H9 (cell line): ENCODE measurements at regions not wholly inside any gene's neighbourhood (a gene's known extent, or its start where the extent isn't known, plus 50 kb on each side); places are given as distances from the start of the nearest gene placed in this dataset.

Experiments
- DNase-seq: peaks from one replicate; pipeline ENCODE4 v3.0.0-alpha.2; 2017
- H2AFZ ChIP-seq: one replicate; pipeline ENCODE4 v1.6.1; 2013; ENCODE audit warnings: mild to moderate bottlenecking, low read length, control low read depth, moderate library complexity
- H2AK5ac ChIP-seq: 2 replicates; pipeline ENCODE4 v1.6.1; 2013; ENCODE audit warnings: low read length, control low read depth, mixed read lengths; ENCODE audit not compliant: insufficient read length
- H2BK120ac ChIP-seq: one replicate; pipeline ENCODE4 v1.6.1; 2013; ENCODE audit warnings: low read depth, mild to moderate bottlenecking, low read length, control low read depth, inconsistent platforms; ENCODE audit not compliant: poor library complexity, severe bottlenecking
- H2BK12ac ChIP-seq: 2 replicates; pipeline ENCODE4 v1.6.1; 2013; ENCODE audit warnings: low read length, control low read depth, mixed read lengths, low read depth; ENCODE audit not compliant: insufficient read length
- H2BK15ac ChIP-seq: 2 replicates; pipeline ENCODE4 v1.6.1; 2013; ENCODE audit warnings: low read depth, low read length, control low read depth
- H2BK20ac ChIP-seq: one replicate; pipeline ENCODE4 v1.6.1; 2013; ENCODE audit warnings: low read depth, mild to moderate bottlenecking, low read length, control low read depth, inconsistent platforms; ENCODE audit not compliant: poor library complexity, severe bottlenecking
- H2BK5ac ChIP-seq: 2 replicates; pipeline ENCODE4 v1.6.1; 2013; ENCODE audit warnings: low read length, control low read depth, mixed read lengths; ENCODE audit not compliant: insufficient read length
- H3K14ac ChIP-seq: 2 replicates; pipeline ENCODE4 v1.6.1; 2013; ENCODE audit warnings: low read length, control low read depth; ENCODE audit not compliant: insufficient read depth
- H3K18ac ChIP-seq: 2 replicates; pipeline ENCODE4 v1.6.1; 2013; ENCODE audit warnings: low read depth, mild to moderate bottlenecking, mixed read lengths, low read length, control low read depth; ENCODE audit not compliant: insufficient read length
- H3K23ac ChIP-seq: 2 replicates; pipeline ENCODE4 v1.6.1; 2013; ENCODE audit warnings: low read length, control low read depth, mixed read lengths, low read depth; ENCODE audit not compliant: insufficient read length
- H3K23me2 ChIP-seq: 2 replicates; pipeline ENCODE4 v1.6.1; 2013; ENCODE audit warnings: low read depth, mild to moderate bottlenecking, mixed read lengths, low read length, control low read depth; ENCODE audit not compliant: insufficient read length, poor library complexity, severe bottlenecking
- H3K27ac ChIP-seq: 2 replicates; pipeline ENCODE4 v1.5.1; 2013; ENCODE audit warnings: low read length, control low read depth, mixed read lengths, low read depth; ENCODE audit not compliant: insufficient read length
- H3K27me3 ChIP-seq: 2 replicates; pipeline ENCODE4 v1.6.1; 2013; ENCODE audit warnings: low read length, control low read depth, inconsistent platforms; ENCODE audit not compliant: insufficient read depth
- H3K4ac ChIP-seq: 2 replicates; pipeline ENCODE4 v1.6.1; 2013; ENCODE audit warnings: low read depth, mild to moderate bottlenecking, control low read depth, inconsistent platforms, low read length, moderate library complexity
- H3K4me1 ChIP-seq: 2 replicates; pipeline ENCODE4 v1.6.1; 2013; ENCODE audit warnings: low read length, control low read depth, inconsistent platforms; ENCODE audit not compliant: insufficient read depth
- H3K4me2 ChIP-seq: 2 replicates; pipeline ENCODE4 v1.6.1; 2013; ENCODE audit warnings: low read length, control low read depth, mixed read lengths; ENCODE audit not compliant: insufficient read length, insufficient read depth
- H3K56ac ChIP-seq: 2 replicates; pipeline ENCODE4 v1.6.1; 2013; ENCODE audit warnings: low read depth, mild to moderate bottlenecking, mixed read lengths, low read length, control low read depth; ENCODE audit not compliant: insufficient read length
- H3K79me1 ChIP-seq: 2 replicates; pipeline ENCODE4 v1.6.1; 2013; ENCODE audit warnings: low read depth, mild to moderate bottlenecking, moderate library complexity, low read length, control low read depth, inconsistent platforms; ENCODE audit not compliant: insufficient read depth, poor library complexity, severe bottlenecking
- H3K79me2 ChIP-seq: 2 replicates; pipeline ENCODE4 v1.6.1; 2013; ENCODE audit warnings: low read length, control low read depth, inconsistent platforms; ENCODE audit not compliant: insufficient read depth
- H3K9ac ChIP-seq: 2 replicates; pipeline ENCODE4 v1.6.1; 2013; ENCODE audit warnings: low read length, control low read depth, mixed read lengths; ENCODE audit not compliant: insufficient read length; ENCODE audit errors: extremely low read depth
- H3K9me3 ChIP-seq: one replicate; pipeline ENCODE4 v1.6.1; 2013; ENCODE audit warnings: low read depth, low read length, inconsistent platforms; ENCODE audit not compliant: control insufficient read depth
- H3T11ph ChIP-seq: one replicate; pipeline ENCODE4 v1.6.1; 2013; ENCODE audit warnings: mild to moderate bottlenecking, low read length, control low read depth, inconsistent platforms
- H4K20me1 ChIP-seq: one replicate; pipeline ENCODE4 v1.6.1; 2013; ENCODE audit not compliant: control insufficient read depth, insufficient read length, insufficient read depth
- H4K5ac ChIP-seq: 2 replicates; pipeline ENCODE4 v1.6.1; 2013; ENCODE audit warnings: low read depth, mild to moderate bottlenecking, mixed read lengths, low read length, control low read depth; ENCODE audit not compliant: insufficient read length
- H4K8ac ChIP-seq: replicated peaks from 2 replicates; pipeline ENCODE4 v1.6.1; 2013; ENCODE audit warnings: low read length, control low read depth, mixed read lengths, low read depth; ENCODE audit not compliant: insufficient read length
- H4K91ac ChIP-seq: 2 replicates; pipeline ENCODE4 v1.6.1; 2013; ENCODE audit warnings: low read depth, mild to moderate bottlenecking, moderate library complexity, mixed read lengths, low read length, control low read depth; ENCODE audit not compliant: insufficient read length
- H3K27ac Mint-ChIP-seq, 3 experiments: 2 replicates in 2 of 3; 3 replicates in 1 of 3; pipeline ENCODE4 v1.8.0; 2020 to 2021; ENCODE audit warnings: mixed read lengths in 3 of 3, mild to moderate bottlenecking in 1 of 3, moderate library complexity in 1 of 3
- H3K27me3 Mint-ChIP-seq: 2 replicates; pipeline ENCODE4 v1.8.0; 2021; ENCODE audit warnings: low read depth, mild to moderate bottlenecking, moderate library complexity, mixed read lengths
- H3K36me3 Mint-ChIP-seq, 3 experiments: 2 replicates in 2 of 3; 3 replicates in 1 of 3; pipeline ENCODE4 v1.8.0; 2020 to 2021; ENCODE audit warnings: low read depth in 3 of 3, mixed read lengths in 3 of 3; ENCODE audit not compliant: insufficient read depth in 1 of 3
- H3K4me1 Mint-ChIP-seq, 2 experiments: 2 replicates each; pipeline ENCODE4 v1.8.0; 2020; ENCODE audit warnings: mixed read lengths in 2 of 2
- H3K4me3 Mint-ChIP-seq, 2 experiments: 2 replicates in 1 of 2; 3 replicates in 1 of 2; pipeline ENCODE4 v1.8.0; 2020 to 2021; ENCODE audit warnings: mild to moderate bottlenecking in 2 of 2, mixed read lengths in 2 of 2, moderate library complexity in 1 of 2
- H3K9me3 Mint-ChIP-seq, 2 experiments: 2 replicates in 1 of 2; 3 replicates in 1 of 2; pipeline ENCODE4 v1.8.0; 2020; ENCODE audit warnings: mild to moderate bottlenecking in 2 of 2, mixed read lengths in 2 of 2, moderate library complexity in 1 of 2
- WGBS: extraction: QIAGEN DNeasy Blood & Tissue Kit; methylation state at CpG from one replicate; pipeline ENCODE4 v1.1.7; 2013; ENCODE audit warnings: missing lambda C conversion rate, low lambda C conversion rate, mixed read lengths; ENCODE audit not compliant: insufficient read length; ENCODE audit errors: extremely low coverage; 5-methylcytosine and 5-hydroxymethylcytosine counted together
- TF ChIP-seq, protein P1 (sequence below): fragments of 200-600 bp; sonication (generic); conservative IDR thresholded peaks from 3 replicates; pipeline ENCODE4 v1.8.0; 2021; ENCODE audit warnings: antibody characterized with exemption, mild to moderate bottlenecking

DNA sequence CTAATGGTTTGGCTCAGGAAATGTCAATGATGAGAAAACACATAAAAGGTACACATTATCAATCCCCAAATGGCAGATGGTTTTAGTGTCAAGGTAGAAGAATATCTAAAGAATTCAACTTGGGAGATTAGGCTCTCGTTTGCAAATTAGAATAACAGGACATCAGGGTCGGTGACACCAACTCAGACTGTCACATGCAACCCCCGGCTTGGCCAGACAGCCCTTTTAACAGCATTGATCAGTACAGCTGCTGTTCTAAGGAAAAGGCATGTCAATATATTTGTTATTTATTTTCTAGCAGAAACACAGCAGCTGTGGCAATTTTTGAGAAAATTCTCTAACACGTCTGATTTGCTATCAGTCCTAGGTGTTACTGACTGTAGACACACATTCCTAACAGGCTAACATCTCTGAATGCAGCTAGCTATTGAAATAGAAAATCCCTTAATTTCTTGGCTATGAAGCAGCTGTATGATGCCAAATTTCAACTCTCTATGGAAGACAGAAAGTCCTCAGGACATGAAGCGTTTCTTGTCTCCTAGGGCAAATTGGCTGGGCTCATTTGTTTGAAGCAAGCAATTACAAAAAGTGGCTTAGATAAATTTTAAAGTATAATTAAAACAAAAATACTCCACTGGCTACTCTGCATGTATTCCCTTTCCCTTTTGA is 269.0 kb upstream of the CXXC4 start:
- no peaks in the 10 kb centered on the region for H3K4me1 ChIP-seq
- no peak overlapping the region for H2BK20ac ChIP-seq
- no peak for DNase-seq
- H3K23me2 ChIP-seq, result no peaks in the 10 kb centered on the region
- no peak overlapping the region for H3K14ac ChIP-seq
- no peaks in the 10 kb centered on the region for H3K79me1 ChIP-seq
- no peak overlapping the region for H3K56ac ChIP-seq
- H3K27me3 ChIP-seq, result no peaks in the 10 kb centered on the region
- no peak overlapping the region for H4K91ac ChIP-seq
- H3K36me3 Mint-ChIP-seq, result no peaks in the 10 kb centered on the region
- H2BK5ac ChIP-seq, result no peak overlapping the region
- no peak overlapping the region for H3K4me3 Mint-ChIP-seq
- peaks cover 8% of the 10 kb centered on the region for H3K27me3 Mint-ChIP-seq
- H3K9ac ChIP-seq, result no peak overlapping the region
- H2AK5ac ChIP-seq, result no peak overlapping the region
- H3K18ac ChIP-seq, result no peak overlapping the region
- H4K8ac ChIP-seq, result no peak overlapping the region
- no peak overlapping the region for H2BK120ac ChIP-seq
- no peaks in the 10 kb centered on the region for H4K20me1 ChIP-seq
- H2AFZ ChIP-seq, result no peak overlapping the region
- no peak overlapping the region for H4K5ac ChIP-seq
- H3K27ac Mint-ChIP-seq, result no peak overlapping the region
- no peak overlapping the region for H3K4ac ChIP-seq
- no peaks in the 10 kb centered on the region for H3K79me2 ChIP-seq
- H3K23ac ChIP-seq, result no peak overlapping the region
- WGBS, result no CpG with 5 or more reads among the region's 5 CpGs
- peaks cover 9 to 24% of the 10 kb centered on the region in 2 experiments for H3K4me1 Mint-ChIP-seq
- no peak overlapping the region for H3T11ph ChIP-seq
- no peak overlapping the region for H2BK15ac ChIP-seq
- H3K4me2 ChIP-seq, result no peak overlapping the region
- H3K27ac ChIP-seq, result no peak overlapping the region
- no peaks in the 10 kb centered on the region for H3K9me3 ChIP-seq
- TF ChIP-seq, protein P1, sequence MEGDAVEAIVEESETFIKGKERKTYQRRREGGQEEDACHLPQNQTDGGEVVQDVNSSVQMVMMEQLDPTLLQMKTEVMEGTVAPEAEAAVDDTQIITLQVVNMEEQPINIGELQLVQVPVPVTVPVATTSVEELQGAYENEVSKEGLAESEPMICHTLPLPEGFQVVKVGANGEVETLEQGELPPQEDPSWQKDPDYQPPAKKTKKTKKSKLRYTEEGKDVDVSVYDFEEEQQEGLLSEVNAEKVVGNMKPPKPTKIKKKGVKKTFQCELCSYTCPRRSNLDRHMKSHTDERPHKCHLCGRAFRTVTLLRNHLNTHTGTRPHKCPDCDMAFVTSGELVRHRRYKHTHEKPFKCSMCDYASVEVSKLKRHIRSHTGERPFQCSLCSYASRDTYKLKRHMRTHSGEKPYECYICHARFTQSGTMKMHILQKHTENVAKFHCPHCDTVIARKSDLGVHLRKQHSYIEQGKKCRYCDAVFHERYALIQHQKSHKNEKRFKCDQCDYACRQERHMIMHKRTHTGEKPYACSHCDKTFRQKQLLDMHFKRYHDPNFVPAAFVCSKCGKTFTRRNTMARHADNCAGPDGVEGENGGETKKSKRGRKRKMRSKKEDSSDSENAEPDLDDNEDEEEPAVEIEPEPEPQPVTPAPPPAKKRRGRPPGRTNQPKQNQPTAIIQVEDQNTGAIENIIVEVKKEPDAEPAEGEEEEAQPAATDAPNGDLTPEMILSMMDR, result no peak
- H2BK12ac ChIP-seq, result no peak overlapping the region
- H3K9me3 Mint-ChIP-seq, result no peaks in the 10 kb centered on the region
